HCT116 (cell line): ENCODE measurements at regions not wholly inside any gene's neighbourhood (a gene's known extent, or its start where the extent isn't known, plus 50 kb on each side); places are given as distances from the start of the nearest gene placed in this dataset.

ENCODE experiments used
- ATAC-seq: fragments of 200-7000 bp; cut with Tn5 transposase; 2 replicates; pipeline ENCODE4 v1.9.1; 2020; ENCODE audit warnings: mild to moderate bottlenecking, moderate library complexity
- BruUV-seq: library from RNA; stranded (reverse); fragments of 400-500 nt; replicated peaks from 2 replicates; lab custom pipeline; 2021; lab: Mats Ljungman, UMichigan
- CTCF ChIA-PET: fragments of 300-600 bp; sonication (Branson Sonifier 250); formaldehyde crosslinking; loops from one replicate; lab custom pipeline; 2021; ENCODE audit warnings: antibody characterized with exemption; lab: Charles Lee
- POLR2A ChIA-PET: fragments of 300-600, 350-600 bp; sonication (Branson Sonifier 250); formaldehyde crosslinking; loops from one replicate; lab custom pipeline; 2021; ENCODE audit warnings: antibody characterized with exemption; lab: Charles Lee
- RAD21 ChIA-PET, 2 experiments: fragments of 300-600 bp; sonication (Branson Sonifier 250); formaldehyde crosslinking; loops; one replicate each; lab custom pipeline; 2023; ENCODE audit warnings: low total read pairs in 2 of 2; ENCODE audit not compliant: uncharacterized antibody in 2 of 2, unreplicated experiment in 2 of 2, low non-redundant PET in 1 of 2; lab: Charles Lee
- DNase-seq: peaks from one replicate; pipeline ENCODE4 v3.0.0-alpha.2; 2010; ENCODE audit warnings: low read depth, low spot score
- H2AFZ ChIP-seq: fragments of 200-600 bp; shearing (Covaris generic), sonication (generic); 2 replicates; pipeline ENCODE4 v1.6.1; 2017; ENCODE audit warnings: low read depth, mixed run types, mixed read lengths, antibody characterized with exemption, low read length; ENCODE audit not compliant: poor library complexity, severe bottlenecking
- H3K27ac ChIP-seq: 2 replicates; pipeline ENCODE4 v1.5.1; 2012; ENCODE audit warnings: low read depth, low read length
- H3K27me3 ChIP-seq: fragments of 200-600 bp; sonication (generic); 2 replicates; pipeline ENCODE4 v1.6.1; 2016; ENCODE audit warnings: mixed run types, low read length, mixed read lengths; ENCODE audit not compliant: insufficient read depth
- H3K36me3 ChIP-seq, 2 experiments: fragments of 200-500 bp in 1 of 2; fragments of 200-600 bp in 1 of 2; sonication (Bioruptor generic) in 1 of 2; sonication (generic) in 1 of 2; 2 replicates each; pipeline versions ENCODE4 v1.5.1 to v1.6.1; 2014 to 2016; ENCODE audit warnings: low read length in 2 of 2, inconsistent platforms in 1 of 2, mixed read lengths in 1 of 2, mixed run types in 1 of 2; ENCODE audit not compliant: insufficient read depth in 2 of 2, control insufficient read depth in 1 of 2
- H3K4me1 ChIP-seq, 2 experiments: fragments of 200-600 bp in 1 of 2; sonication (generic) in 1 of 2; 2 replicates each; pipeline versions ENCODE4 v1.5.1 to v1.6.1; 2012 to 2017; ENCODE audit warnings: low read length in 2 of 2, inconsistent platforms in 1 of 2, mild to moderate bottlenecking in 1 of 2, mixed read lengths in 1 of 2, mixed run types in 1 of 2, moderate library complexity in 1 of 2; ENCODE audit not compliant: insufficient read depth in 2 of 2, control insufficient read depth in 1 of 2
- H3K4me2 ChIP-seq: fragments of 200-600 bp; sonication (generic); 2 replicates; pipeline ENCODE4 v1.6.1; 2017; ENCODE audit warnings: mixed run types, low read length, mixed read lengths
- H3K4me3 ChIP-seq, 2 experiments: fragments of 200-600 bp in 1 of 2; sonication (generic) in 1 of 2; replicated peaks in 1 of 2; 2 replicates each; pipeline ENCODE4 v1.5.1; 2011 to 2016; ENCODE audit warnings: low read length in 2 of 2, control low read depth in 1 of 2, low read depth in 1 of 2, mild to moderate bottlenecking in 1 of 2, mixed read lengths in 1 of 2, mixed run types in 1 of 2
- H3K79me2 ChIP-seq: fragments of 200-600 bp; sonication (generic); 2 replicates; pipeline ENCODE4 v1.6.1; 2017; ENCODE audit warnings: mild to moderate bottlenecking, mixed run types, low read length, moderate library complexity, mixed read lengths; ENCODE audit not compliant: insufficient read depth
- H3K9ac ChIP-seq: fragments of 200-600 bp; sonication (generic); 2 replicates; pipeline ENCODE4 v1.6.1; 2016; ENCODE audit warnings: low read length, mixed read lengths
- H3K9me2 ChIP-seq: fragments of 200-600 bp; sonication (generic), shearing (Covaris generic); 2 replicates; pipeline ENCODE4 v1.6.1; 2017; ENCODE audit warnings: mixed run types, mild to moderate bottlenecking, moderate library complexity; ENCODE audit not compliant: insufficient read depth
- H3K9me3 ChIP-seq, 2 experiments: fragments of 200-500 bp in 1 of 2; fragments of 200-600 bp in 1 of 2; sonication (Bioruptor generic) in 1 of 2; sonication (generic) in 1 of 2; 2 replicates each; pipeline ENCODE4 v1.6.1; 2014 to 2017; ENCODE audit warnings: low read length in 2 of 2, mixed read lengths in 2 of 2, inconsistent platforms in 1 of 2, low read depth in 1 of 2, mild to moderate bottlenecking in 1 of 2, mixed run types in 1 of 2, moderate library complexity in 1 of 2; ENCODE audit not compliant: control insufficient read depth in 1 of 2, insufficient read depth in 1 of 2
- H4K20me1 ChIP-seq: fragments of 200-600 bp; sonication (generic), shearing (Covaris generic); 2 replicates; pipeline ENCODE4 v1.6.1; 2017; ENCODE audit warnings: mixed run types, mild to moderate bottlenecking, moderate library complexity; ENCODE audit not compliant: insufficient read depth
- CBX3 ChIP-seq: IDR thresholded peaks from 2 replicates; pipeline ENCODE4 v1.6.1; 2012; ENCODE audit warnings: low read depth
- CEBPB ChIP-seq: IDR thresholded peaks from 2 replicates; pipeline ENCODE4 v1.6.1; 2012; ENCODE audit warnings: low read depth
- ELF1 ChIP-seq: IDR thresholded peaks from 2 replicates; pipeline ENCODE4 v1.6.1; 2012; ENCODE audit warnings: low read depth, borderline replicate concordance
- FOSL1 ChIP-seq: IDR thresholded peaks from 2 replicates; pipeline ENCODE4 v1.6.1; 2012; ENCODE audit warnings: low read depth
- MAX ChIP-seq: IDR thresholded peaks from 2 replicates; pipeline ENCODE4 v1.6.1; 2012
- POLR2AphosphoS5 ChIP-seq: IDR thresholded peaks from 2 replicates; pipeline ENCODE4 v1.6.1; 2011; ENCODE audit warnings: mild to moderate bottlenecking, low read depth, low read length, moderate library complexity
- ZBTB33 ChIP-seq: IDR thresholded peaks from 2 replicates; pipeline ENCODE4 v1.6.1; 2011; ENCODE audit warnings: mild to moderate bottlenecking, low read length, moderate library complexity; ENCODE audit not compliant: insufficient replicate concordance; ENCODE audit errors: extremely low read depth
- intact Hi-C: fragments of 100-400 bp; cut with micrococcal nuclease; formaldehyde crosslinking; loops from 2 replicates; pipeline ENCODE4 v1.10.0; 2022

GRCh38 chr10:64726466-64726865 is 1205.3 kb downstream of the REEP3 start (continued):
- TF ChIP-seq POLR2AphosphoS5 (no peak), ELF1 (no peak), FOSL1 (no peak), ZBTB33 (no peak)

- H3K4me2 ChIP-seq, result no peak overlapping the region
Measured at GRCh38 chr10:64731016-64731415, 1209.8 kb downstream of the REEP3 start.

More at GRCh38 chr10:64731016-64731415, 1209.8 kb downstream of the REEP3 start:
- Histone ChIP-seq H3K27ac (no peak overlapping the region), H3K27me3 (no peaks in the 10 kb centered on the region), H3K9me3 (no peaks in the 10 kb centered on the region), H2AFZ (no peak overlapping the region), H3K4me1 (peaks cover 0 to 4% of the 10 kb centered on the region in 2 experiments; a peak in 1 of 4 replicates), H3K4me3 (no peak overlapping the region), H3K9me2 (no peaks in the 10 kb centered on the region), H3K36me3 (no peaks in the 10 kb centered on the region), H4K20me1 (no peaks in the 10 kb centered on the region), H3K9ac (no peak overlapping the region), H3K79me2 (no peaks in the 10 kb centered on the region)
- intact Hi-C loops, result loop anchor here (5.0 to 10.0 kb wide), 2 partner anchors 689 to 1894 kb away; no protein-coding TSS in a partner anchor
- ChIA-PET CTCF (no interaction called here), RAD21 (no interaction called here), POLR2A (no interaction called here)
- TF ChIP-seq CEBPB (no peak), MAX (no peak), CBX3 (no peak)
- ATAC-seq, result no peak
- no peak for DNase-seq
- no TSS peak for BruUV-seq
